CD4-positive, alpha-beta T cell treated with Interleukin-6 at 100 ng/mL for 8 hours (primary cell): ENCODE measurements at regions not wholly inside any gene's neighbourhood (a gene's known extent, or its start where the extent isn't known, plus 50 kb on each side); places are given as distances from the start of the nearest gene placed in this dataset.
"Not testable (repeated sequence)": the region's sequence is repeated elsewhere in the genome, so short reads cannot be mapped to it uniquely, and the experiment has no call there.

Source experiments
- DNase-seq: peaks from one replicate; pipeline ENCODE4 v3.0.0-alpha.2; 2020; ENCODE audit warnings: mixed read lengths, low spot score

- DNase-seq, result not testable (repeated sequence)
Measured at GRCh38 chr5:1588071-1588694, 64.4 kb upstream of the LPCAT1 start.

- not testable (repeated sequence) for DNase-seq
Measured at GRCh38 chr5:1583081-1583875, 59.5 kb upstream of the LPCAT1 start.

- not testable (repeated sequence) for DNase-seq
Measured at GRCh38 chr5:1579389-1579788, 55.6 kb upstream of the LPCAT1 start.

- not testable (repeated sequence) for DNase-seq
Measured at GRCh38 chr5:1576851-1577250, 53.1 kb upstream of the LPCAT1 start.

- not testable (repeated sequence) for DNase-seq
Measured at GRCh38 chr5:1575991-1576714, 52.4 kb upstream of the LPCAT1 start.

GRCh38 chr5:1575491-1575890, 51.7 kb upstream of the LPCAT1 start:
- DNase-seq, result not testable (repeated sequence)

- DNase-seq, result not testable (repeated sequence)
Measured at GRCh38 chr5:1574023-1574318, 50.2 kb upstream of the LPCAT1 start.

DNA sequence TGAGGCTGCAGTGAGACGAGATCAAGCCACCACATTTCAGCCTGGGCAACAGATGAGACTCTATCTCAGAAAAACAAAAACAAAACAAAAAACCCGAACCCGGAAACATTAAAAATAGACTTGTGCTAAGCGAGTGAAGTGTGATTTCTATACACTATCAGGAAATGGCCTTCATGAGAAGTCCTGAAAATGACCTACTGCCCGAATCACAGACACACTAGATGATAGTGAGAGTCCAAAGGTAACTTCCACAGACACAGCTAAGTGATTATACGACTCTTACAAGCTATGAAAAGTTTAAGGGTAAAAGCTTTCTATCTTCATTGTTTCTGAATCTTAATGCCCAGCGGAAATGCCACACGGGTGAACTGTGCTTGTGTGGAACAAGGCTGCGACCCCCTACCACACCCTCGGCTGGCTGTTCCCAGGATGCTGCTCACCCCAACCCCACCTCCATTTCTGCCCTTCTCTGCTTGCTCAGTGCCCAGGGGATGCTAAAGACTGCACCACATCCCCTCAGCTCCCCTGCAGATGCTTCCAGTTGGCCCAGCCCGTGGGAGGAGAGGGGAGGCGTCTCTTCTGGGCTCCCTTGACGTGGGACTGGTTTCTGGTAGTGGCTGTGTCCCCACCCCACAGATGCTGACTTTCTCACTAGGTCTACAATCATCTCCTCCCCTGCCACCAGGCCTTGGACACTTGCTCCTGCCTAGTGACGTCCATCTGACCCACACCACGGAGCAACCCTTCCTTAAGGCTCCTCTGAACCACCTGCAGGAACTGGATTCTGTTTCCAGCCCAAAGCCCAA, 49.7 kb upstream of the LPCAT1 start:
- DNase-seq, result not testable (repeated sequence)
